ENCODE measurements at regions not wholly inside any gene's neighbourhood (a gene's known extent, or its start where the extent isn't known, plus 50 kb on each side); places are given as distances from the start of the nearest gene placed in this dataset.

DNA sequence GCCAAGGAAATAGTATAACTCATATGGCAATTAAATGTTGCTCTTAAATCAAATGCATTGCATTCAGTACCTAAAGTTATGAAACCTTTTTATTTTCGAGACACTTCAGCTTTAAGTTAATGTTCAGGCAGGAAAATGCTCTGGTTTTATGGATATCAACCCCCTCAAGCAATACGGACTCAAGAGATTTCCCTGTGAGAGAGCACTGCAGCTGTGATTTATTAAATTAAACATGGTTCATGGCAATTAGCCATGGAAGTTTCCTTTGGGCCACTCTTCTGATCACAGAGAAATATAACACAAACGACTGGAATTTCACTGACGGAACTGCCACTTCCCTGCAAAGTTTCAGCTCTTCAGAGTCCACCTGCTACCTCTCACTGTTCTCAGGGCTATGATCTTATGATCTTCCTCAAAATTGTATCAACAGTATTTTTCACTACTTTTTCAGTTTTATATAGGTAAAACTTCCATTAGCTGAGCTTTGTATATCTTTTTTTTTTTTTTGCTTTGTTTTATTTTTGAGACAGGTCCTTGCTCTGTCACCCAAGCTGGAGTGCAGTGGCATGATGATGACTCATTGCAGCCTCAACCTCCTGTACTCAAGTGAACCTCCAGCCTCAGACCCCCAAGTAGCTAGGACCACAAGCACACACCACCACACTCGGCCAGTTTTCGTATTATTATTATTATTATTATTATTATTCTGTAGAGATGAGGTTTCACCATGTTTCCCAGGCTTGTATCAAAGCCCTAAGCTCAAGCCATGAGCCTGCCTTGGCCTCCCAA is 923.1 kb upstream of the TMPRSS15 start:
- TF ChIP-seq POLR2AphosphoS5 (IDR thresholded peaks at IDR 0.05) (no peak), POLR2A (IDR thresholded peaks at IDR 0.05) (no peak), EP300 (IDR thresholded peaks at IDR 0.05) (no peak)
- TF ChIP-seq, protein P1, sequence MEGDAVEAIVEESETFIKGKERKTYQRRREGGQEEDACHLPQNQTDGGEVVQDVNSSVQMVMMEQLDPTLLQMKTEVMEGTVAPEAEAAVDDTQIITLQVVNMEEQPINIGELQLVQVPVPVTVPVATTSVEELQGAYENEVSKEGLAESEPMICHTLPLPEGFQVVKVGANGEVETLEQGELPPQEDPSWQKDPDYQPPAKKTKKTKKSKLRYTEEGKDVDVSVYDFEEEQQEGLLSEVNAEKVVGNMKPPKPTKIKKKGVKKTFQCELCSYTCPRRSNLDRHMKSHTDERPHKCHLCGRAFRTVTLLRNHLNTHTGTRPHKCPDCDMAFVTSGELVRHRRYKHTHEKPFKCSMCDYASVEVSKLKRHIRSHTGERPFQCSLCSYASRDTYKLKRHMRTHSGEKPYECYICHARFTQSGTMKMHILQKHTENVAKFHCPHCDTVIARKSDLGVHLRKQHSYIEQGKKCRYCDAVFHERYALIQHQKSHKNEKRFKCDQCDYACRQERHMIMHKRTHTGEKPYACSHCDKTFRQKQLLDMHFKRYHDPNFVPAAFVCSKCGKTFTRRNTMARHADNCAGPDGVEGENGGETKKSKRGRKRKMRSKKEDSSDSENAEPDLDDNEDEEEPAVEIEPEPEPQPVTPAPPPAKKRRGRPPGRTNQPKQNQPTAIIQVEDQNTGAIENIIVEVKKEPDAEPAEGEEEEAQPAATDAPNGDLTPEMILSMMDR (IDR thresholded peaks at IDR 0.05), result no peak
